Gastroesophageal sphincter (tissue), 3 donors: ENCODE measurements at regions not wholly inside any gene's neighbourhood (a gene's known extent, or its start where the extent isn't known, plus 50 kb on each side); places are given as distances from the start of the nearest gene placed in this dataset.

Source experiments
- CTCF ChIP-seq, 4 experiments: fragments of 200-600 bp in 2 of 4; fragments of 450-650 bp in 2 of 4; sonication (generic) in 1 of 4; IDR thresholded peaks; one replicate each; pipeline ENCODE4 v1.5.1; 2017 to 2019; ENCODE audit warnings: antibody characterized with exemption in 4 of 4, mild to moderate bottlenecking in 2 of 4, moderate library complexity in 2 of 4
- POLR2A ChIP-seq, 2 donors: fragments of 450-650 bp; IDR thresholded peaks; one replicate each; pipeline ENCODE4 v1.6.1; 2017; ENCODE audit warnings: antibody characterized with exemption in 2 of 2, mild to moderate bottlenecking in 2 of 2, moderate library complexity in 1 of 2

GRCh38 chr9:26394025-26394424 lies 498.6 kb downstream of the CAAP1 start:
- TF ChIP-seq POLR2A (IDR thresholded peaks at IDR 0.05) (no peak), CTCF (IDR thresholded peaks at IDR 0.05) (no peak)
